ENCODE measurements at regions not wholly inside any gene's neighbourhood (a gene's known extent, or its start where the extent isn't known, plus 50 kb on each side); places are given as distances from the start of the nearest gene placed in this dataset.

- peaks cover 8% of the 10 kb centered on the region for H3K9me3 Mint-ChIP-seq
- H3K27ac Mint-ChIP-seq (ENCODE audit: unreplicated experiment): no peak overlapping the region
These were observed 463.3 kb downstream of the BUD13 start for GRCh38 chr11:116309446-116309845.

GRCh38 chr11:116302756-116303155 lies 470.0 kb downstream of the BUD13 start:
- DNase-seq (ENCODE audit: low read depth, low spot score): no peak
- H3K4me3 Mint-ChIP-seq: no peak overlapping the region
- TF ChIP-seq CTCF (conservative IDR thresholded peaks at IDR 0.05): no peak
- no peaks in the 10 kb centered on the region for H3K4me1 Mint-ChIP-seq
- no peaks in the 10 kb centered on the region for H3K36me3 Mint-ChIP-seq (ENCODE audit: low read depth)
- no peak overlapping the region for H3K27ac Mint-ChIP-seq (ENCODE audit: unreplicated experiment)
- H3K9me3 Mint-ChIP-seq: peaks cover 8% of the 10 kb centered on the region
- H3K27me3 Mint-ChIP-seq (ENCODE audit: low read depth): peaks cover 17% of the 10 kb centered on the region

More at GRCh38 chr11:116309446-116309845, 463.3 kb downstream of the BUD13 start:
- TF ChIP-seq CTCF (conservative IDR thresholded peaks at IDR 0.05): no peak
- H3K4me1 Mint-ChIP-seq: peaks cover 11% of the 10 kb centered on the region
- no peak for DNase-seq (ENCODE audit: low read depth, low spot score)
- peaks cover 22% of the 10 kb centered on the region for H3K27me3 Mint-ChIP-seq (ENCODE audit: low read depth)
- no peaks in the 10 kb centered on the region for H3K36me3 Mint-ChIP-seq (ENCODE audit: low read depth)
- no peak overlapping the region for H3K4me3 Mint-ChIP-seq

- Mint-ChIP-seq H3K36me3 (ENCODE audit: low read depth) (no peaks in the 10 kb centered on the region), H3K27me3 (ENCODE audit: low read depth) (peaks cover 12% of the 10 kb centered on the region), H3K27ac (ENCODE audit: unreplicated experiment) (no peak overlapping the region), H3K4me3 (no peak overlapping the region), H3K4me1 (no peaks in the 10 kb centered on the region), H3K9me3 (peaks cover 5% of the 10 kb centered on the region)
- no peak for TF ChIP-seq CTCF (conservative IDR thresholded peaks at IDR 0.05)
- DNase-seq (ENCODE audit: low read depth, low spot score): no peak
These were observed 471.6 kb downstream of the BUD13 start for GRCh38 chr11:116301141-116301540.

- Mint-ChIP-seq H3K4me3 (no peak overlapping the region), H3K4me1 (no peaks in the 10 kb centered on the region), H3K9me3 (peaks cover 3% of the 10 kb centered on the region), H3K27ac (ENCODE audit: unreplicated experiment) (no peak overlapping the region), H3K27me3 (ENCODE audit: low read depth) (peaks cover 6% of the 10 kb centered on the region), H3K36me3 (ENCODE audit: low read depth) (no peaks in the 10 kb centered on the region)
- no peak for DNase-seq (ENCODE audit: low read depth, low spot score)
- TF ChIP-seq CTCF (conservative IDR thresholded peaks at IDR 0.05): no peak
These were observed 472.6 kb downstream of the BUD13 start for GRCh38 chr11:116300232-116300631.

GRCh38 chr11:116294630-116295029 lies 478.2 kb downstream of the BUD13 start:
- no peak for TF ChIP-seq CTCF (conservative IDR thresholded peaks at IDR 0.05)
- Mint-ChIP-seq H3K4me3 (no peak overlapping the region), H3K27me3 (ENCODE audit: low read depth) (no peaks in the 10 kb centered on the region), H3K36me3 (ENCODE audit: low read depth) (peaks cover 3% of the 10 kb centered on the region), H3K4me1 (no peaks in the 10 kb centered on the region), H3K9me3 (peaks cover 9% of the 10 kb centered on the region), H3K27ac (ENCODE audit: unreplicated experiment) (no peak overlapping the region)
- DNase-seq (ENCODE audit: low read depth, low spot score): no peak

- Mint-ChIP-seq H3K4me1 (peaks cover 16% of the 10 kb centered on the region), H3K4me3 (no peak overlapping the region), H3K27ac (ENCODE audit: unreplicated experiment) (no peak overlapping the region), H3K36me3 (ENCODE audit: low read depth) (peaks cover 5% of the 10 kb centered on the region), H3K27me3 (ENCODE audit: low read depth) (no peaks in the 10 kb centered on the region), H3K9me3 (peaks cover 15% of the 10 kb centered on the region)
- DNase-seq (ENCODE audit: low read depth, low spot score): no peak
- TF ChIP-seq CTCF (conservative IDR thresholded peaks at IDR 0.05): no peak
These were observed 484.9 kb downstream of the BUD13 start for GRCh38 chr11:116287866-116288265.
